ENCODE measurements at regions not wholly inside any gene's neighbourhood (a gene's known extent, or its start where the extent isn't known, plus 50 kb on each side); places are given as distances from the start of the nearest gene placed in this dataset.

DNA sequence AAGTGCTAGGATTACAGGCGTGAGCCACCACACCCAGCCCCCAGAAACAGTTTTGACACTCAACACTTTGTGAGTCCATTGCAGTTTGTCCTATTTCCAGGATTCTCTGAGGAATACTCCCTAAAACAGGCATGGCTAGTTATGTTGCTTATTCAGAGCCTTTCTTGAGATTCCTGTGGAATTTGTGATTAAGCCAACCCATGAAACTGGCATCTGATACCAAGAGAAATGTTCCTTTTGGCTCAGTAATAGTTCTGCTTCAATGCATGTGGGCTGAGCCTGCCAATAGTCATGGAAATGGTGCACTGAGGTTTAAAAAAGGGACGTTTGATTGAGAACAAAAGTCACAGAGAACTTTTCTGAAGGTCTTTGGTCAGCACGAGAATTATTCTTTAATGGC, 241.7 kb downstream of the PPP1R2C start:
- no peak for DNase-seq (ENCODE audit: missing footprints)
- intact Hi-C loops (cut with DNase I) = no loop called here
- ATAC-seq = no peak

DNA sequence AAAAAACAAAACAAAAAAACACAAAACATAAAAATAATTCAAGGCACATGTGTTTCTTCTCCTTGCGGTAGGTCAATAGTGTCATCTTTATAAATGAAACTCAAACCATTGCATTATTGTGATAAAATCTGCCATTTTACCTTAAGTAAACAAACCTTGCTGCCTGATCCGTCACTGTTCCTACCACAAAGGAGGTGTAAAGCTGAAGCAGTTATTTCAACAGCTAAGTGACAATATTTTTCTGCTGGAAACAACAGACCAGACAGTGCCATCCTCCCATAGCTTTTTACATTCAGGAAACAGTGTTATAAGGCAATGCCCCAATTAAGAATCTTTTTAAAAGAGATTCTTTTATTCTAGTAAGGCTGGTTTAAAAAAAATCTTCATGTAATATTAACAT, 242.7 kb downstream of the PPP1R2C start:
- intact Hi-C loops (cut with DNase I) = no loop called here

DNA sequence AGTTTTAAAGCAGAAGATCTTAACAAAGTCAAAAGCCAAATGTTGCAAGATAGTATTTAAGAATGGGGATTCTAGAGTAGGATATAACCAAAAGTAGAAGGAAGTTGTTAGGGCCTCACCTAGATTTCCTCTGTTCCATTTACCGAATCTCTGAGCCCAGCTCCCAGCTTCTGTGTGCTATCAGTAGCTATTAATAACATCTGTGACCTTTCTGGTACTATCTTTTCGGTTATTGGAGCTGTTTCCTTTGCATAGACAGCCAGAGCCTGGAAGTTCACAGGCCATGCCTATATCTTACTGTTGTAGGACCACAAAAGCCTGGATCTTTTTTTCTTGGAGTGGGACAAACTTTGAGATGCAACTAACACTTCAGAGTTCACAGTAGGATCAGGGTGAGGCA, 244.2 kb downstream of the PPP1R2C start:
- intact Hi-C loops (cut with DNase I) = no loop called here
- DNase-seq (ENCODE audit: missing footprints) (no peak), ATAC-seq (no peak)

More for the DNA sequence above, 242.7 kb downstream of the PPP1R2C start:
- ATAC-seq = no peak
- DNase-seq (ENCODE audit: missing footprints) = no peak

DNA sequence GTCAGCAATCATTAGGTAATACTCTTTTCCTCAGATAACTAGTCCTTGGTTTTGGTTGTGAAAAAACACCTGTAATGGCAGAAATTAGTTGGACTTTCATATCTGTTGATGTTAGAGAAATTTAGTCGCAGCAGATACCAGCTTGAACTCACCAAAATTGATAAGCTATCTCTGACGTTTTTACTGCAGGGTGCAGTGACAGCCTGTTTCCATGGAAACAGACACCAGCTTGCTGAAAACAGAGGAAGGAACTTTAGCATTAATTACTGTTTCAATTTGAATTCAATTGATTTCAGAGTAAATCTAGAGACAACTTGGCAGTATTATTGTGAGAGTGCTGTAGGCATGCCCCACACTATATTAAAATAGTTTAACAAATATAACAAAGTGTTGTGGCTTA, 246.5 kb downstream of the PPP1R2C start:
- ATAC-seq = no peak
- intact Hi-C loops (cut with DNase I) = no loop called here

DNA sequence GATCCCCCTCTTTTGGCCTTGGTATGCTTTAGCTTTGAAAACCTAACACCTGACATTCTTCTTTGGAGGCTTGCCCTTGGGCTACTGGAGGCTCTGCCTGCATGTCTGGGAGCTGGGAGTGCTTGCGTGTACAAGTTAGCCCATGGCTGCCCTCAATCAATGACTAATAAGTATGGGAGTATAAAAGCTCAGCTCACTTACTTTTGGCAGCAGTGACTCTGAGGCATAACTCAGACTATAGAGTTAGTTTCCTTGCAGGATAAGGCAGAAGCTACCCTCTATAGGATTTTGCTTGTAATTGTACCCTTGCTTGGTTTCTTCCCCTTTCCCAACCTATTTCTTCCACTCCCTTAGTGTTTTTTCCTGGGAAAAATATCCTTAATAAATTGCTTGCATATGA, 247.9 kb downstream of the PPP1R2C start:
- ATAC-seq (no peak), DNase-seq (ENCODE audit: missing footprints) (no peak)
- intact Hi-C loops (cut with DNase I) = no loop called here

More for the DNA sequence above, 246.5 kb downstream of the PPP1R2C start:
- no peak for DNase-seq (ENCODE audit: missing footprints)

DNA sequence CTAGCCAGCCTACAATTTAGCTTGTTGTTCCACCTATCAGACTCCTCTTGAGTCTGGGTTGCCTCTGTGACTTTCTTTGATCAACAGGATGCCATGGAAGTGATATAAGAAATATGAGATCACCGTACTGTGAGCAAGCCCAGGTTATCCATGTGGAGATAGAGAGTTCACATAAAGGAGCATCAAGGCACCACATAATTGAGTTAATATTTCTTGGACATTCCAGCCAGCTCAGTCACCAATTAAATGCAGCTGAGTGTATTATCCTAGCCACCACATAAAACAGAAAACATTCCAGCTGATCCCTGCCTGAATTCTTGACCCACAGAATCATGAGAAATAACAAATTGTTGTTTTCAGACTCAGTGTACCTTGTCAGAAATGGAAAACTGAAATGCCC, 253.6 kb downstream of the PPP1R2C start:
- DNase-seq (ENCODE audit: missing footprints) (no peak), ATAC-seq (no peak)
- intact Hi-C loops (cut with DNase I) = no loop called here

DNA sequence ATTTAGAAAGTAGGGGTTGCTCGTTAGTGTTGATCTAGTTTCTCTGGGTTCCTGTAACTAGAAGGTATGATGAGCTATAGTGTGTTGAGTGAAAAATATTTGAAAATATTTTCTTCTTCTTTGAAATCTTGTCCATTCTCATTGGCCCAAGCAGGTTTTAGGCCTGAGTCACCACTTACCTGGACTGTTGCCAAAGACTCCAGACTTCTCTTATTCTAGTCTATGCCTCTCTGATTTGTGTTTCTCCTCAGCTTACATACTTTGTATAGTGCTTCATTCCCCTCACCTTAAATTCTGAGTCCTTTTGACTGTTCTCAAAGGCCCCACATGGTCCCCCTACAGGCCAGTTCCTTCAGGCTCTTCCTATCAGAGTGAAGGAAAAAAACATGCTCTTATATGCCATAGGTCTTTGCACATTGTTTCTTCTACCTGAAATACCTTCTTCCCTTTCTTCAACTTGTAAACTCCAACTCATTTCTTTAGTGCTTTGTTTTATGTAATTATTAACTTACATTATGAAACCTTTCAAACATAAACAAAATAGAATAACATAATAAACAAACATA, 258.2 kb downstream of the PPP1R2C start:
- ATAC-seq (no peak), DNase-seq (ENCODE audit: missing footprints) (no peak)
- intact Hi-C loops (cut with DNase I) = no loop called here

DNA sequence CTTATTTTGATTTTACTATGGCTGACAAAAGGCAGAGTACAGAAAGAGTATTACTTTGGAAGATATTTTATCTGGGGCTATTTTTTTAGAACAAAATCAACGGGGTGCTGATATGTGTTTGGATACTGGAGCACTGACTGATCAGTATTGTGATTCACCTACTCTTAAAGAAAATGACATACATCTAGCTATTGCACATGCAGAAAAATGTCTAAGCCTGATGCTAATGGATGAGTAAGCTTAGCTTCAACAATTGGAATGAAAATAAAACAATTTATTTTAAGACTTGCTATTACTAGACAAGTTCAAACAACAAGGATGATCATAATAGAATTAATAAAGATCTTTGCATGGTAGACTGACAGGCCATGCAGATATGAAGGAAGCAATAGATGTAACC, 262.0 kb downstream of the PPP1R2C start:
- ATAC-seq = no peak
- intact Hi-C loops (cut with DNase I) = no loop called here

DNA sequence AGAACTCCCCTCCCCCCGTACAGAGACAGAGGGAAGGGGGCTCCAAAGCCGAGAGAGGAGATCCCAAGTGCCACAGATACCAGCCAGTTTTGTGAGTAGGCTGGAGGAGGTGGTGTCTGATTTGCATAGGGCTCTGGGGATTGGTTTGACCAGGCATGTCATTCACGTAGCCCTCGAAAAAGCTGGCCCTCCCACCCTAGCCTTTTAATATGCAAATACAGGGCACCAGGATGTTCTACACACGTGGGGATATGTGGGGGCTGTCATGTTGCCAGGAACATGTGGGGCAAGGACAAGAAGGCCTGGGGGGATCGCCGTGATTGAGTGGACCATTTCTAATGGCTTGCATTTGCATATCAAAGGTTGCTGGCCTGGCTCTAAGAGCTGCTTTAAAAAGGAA, 272.9 kb downstream of the PPP1R2C start:
- no peak for DNase-seq (ENCODE audit: missing footprints)
- no peak for ATAC-seq
- intact Hi-C loops (cut with DNase I) = no loop called here

More for the DNA sequence above, 262.0 kb downstream of the PPP1R2C start:
- no peak for DNase-seq (ENCODE audit: missing footprints)

DNA sequence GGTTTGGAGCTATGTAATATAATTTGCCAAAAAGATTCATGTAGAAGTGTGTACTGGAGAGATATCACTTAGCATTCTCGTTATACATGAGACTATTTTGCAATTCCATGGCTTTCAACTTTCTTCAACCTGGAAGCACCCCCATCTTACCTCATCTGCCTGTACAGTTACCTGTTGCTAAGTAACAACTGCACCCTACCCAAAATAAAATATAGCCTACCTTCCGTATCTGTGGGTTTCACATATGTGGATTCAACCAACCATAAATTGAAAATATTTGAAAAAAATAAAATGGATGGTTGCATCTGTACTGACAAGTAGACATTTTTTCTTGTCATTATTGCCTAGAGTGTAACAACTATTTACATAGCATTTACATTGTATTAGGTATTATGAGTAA, 278.3 kb downstream of the PPP1R2C start:
- intact Hi-C loops (cut with DNase I) = no loop called here
- ATAC-seq (no peak), DNase-seq (ENCODE audit: missing footprints) (no peak)

DNA sequence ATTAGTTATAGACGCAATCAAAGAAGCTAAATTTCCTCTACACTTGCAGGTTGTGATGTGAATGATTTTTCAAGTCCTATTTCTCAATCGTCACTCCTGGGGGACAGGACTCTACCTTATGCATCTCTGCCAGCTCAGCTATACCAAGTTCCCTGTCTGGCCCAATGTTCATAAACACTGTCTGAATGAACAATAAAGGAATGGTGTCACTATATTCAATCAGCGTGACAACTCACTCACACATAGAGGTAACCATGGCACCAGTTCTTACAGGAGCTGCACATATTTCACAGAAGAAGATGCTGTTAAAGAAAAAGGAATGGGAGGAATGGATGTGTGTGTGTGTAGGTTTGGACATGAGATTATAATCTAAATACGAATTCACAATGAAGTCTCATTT, 280.6 kb downstream of the PPP1R2C start:
- no peak for DNase-seq (ENCODE audit: missing footprints)
- no peak for ATAC-seq
- intact Hi-C loops (cut with DNase I) = no loop called here

DNA sequence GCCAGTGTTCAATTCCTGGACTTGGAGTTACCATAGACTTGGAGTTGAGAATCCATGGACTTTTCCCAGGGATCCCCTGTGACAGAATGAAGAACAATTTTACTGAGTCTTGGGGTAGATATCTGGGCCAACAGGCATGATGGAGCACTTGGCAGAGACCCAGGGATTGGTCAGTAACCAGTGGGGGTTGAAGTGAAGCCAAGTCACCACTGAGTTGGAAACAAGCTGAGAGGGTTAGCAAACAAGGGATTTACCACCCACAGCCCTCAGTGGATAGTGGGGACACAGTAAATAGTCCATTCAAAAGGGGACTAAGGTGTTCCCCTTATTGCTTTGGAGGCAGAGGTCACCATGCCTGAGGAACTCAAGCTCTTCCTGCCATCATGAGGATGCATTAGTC, 281.7 kb downstream of the PPP1R2C start:
- intact Hi-C loops (cut with DNase I) = no loop called here
- no peak for DNase-seq (ENCODE audit: missing footprints)
- no peak for ATAC-seq

DNA sequence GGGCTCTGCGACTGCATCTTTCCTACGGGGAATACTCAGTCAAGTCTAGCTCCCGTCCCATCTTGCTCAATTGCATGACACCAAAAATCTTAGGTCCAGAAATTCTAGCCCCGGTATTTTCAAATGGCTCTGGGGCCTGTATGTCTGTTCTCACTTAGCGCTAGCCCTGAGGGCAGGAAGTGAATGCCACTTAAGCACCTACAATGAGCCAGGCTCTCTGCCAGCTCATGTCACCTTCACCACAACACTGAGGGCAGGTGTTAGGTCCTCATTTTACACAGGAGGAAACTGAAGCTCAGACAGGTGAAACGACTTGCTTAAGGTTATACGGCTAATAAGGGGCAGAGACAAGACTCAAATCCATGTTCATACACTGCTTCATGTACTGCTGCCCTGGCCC, 282.8 kb downstream of the PPP1R2C start:
- intact Hi-C loops (cut with DNase I) = no loop called here
- ATAC-seq = no peak

DNA sequence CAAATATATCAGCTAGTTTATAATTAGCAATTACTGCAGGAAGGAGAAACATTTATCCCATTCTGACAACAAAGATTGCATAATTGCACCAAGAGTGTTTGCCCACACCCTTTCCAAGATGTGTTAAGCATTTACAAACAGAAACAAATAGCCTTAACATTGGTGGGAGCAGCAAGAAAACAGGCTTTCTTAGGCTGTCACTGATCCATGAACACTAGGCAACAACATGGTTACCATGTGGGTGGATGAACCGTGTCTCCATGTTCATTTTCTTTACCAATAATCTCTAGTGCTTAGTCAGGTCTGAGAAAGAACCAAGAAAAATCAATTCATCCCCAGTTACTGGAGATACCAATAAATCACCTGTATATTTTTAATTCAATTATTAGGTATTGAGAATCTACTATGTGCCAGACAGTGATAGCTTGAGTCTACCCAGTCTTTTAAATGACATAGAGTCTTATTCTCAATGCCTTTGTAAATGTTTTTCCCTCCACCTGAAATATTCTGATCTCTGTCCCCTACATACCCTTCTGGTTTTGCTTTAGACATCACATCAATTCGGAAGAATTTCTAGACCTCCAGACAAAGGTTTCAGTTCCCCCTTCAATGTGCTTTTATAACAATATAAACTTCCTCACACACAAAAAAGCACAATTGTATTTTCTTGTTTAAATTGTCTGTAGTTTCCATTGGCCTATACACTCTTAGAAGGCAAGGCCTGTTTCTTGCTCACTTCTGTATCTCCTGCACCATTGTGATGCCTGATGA, 286.6 kb downstream of the PPP1R2C start:
- ATAC-seq = no peak
- intact Hi-C loops (cut with DNase I) = no loop called here
- DNase-seq (ENCODE audit: missing footprints) = no peak

More for the DNA sequence above, 282.8 kb downstream of the PPP1R2C start:
- DNase-seq (ENCODE audit: missing footprints) = no peak

DNA sequence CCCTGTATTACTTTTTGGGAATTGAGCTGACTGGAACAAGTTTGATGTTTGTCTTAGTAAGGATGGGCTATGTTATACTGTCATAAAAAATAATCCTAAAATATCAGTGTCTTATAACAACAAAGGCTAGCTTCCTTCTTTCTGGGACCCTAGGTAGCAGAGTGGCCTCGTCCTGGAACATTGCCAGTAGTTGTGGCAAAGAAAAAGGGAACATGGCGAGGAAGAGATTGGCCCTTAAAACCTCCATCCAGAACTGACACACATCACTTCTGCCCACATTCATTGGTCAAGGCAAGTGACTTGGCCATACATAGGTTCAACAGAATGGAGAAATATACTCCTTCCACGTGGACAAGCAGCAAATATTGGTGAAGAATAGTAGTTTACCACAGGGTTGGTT, 287.9 kb downstream of the PPP1R2C start:
- intact Hi-C loops (cut with DNase I) = no loop called here
- DNase-seq (ENCODE audit: missing footprints) (no peak), ATAC-seq (no peak)

DNA sequence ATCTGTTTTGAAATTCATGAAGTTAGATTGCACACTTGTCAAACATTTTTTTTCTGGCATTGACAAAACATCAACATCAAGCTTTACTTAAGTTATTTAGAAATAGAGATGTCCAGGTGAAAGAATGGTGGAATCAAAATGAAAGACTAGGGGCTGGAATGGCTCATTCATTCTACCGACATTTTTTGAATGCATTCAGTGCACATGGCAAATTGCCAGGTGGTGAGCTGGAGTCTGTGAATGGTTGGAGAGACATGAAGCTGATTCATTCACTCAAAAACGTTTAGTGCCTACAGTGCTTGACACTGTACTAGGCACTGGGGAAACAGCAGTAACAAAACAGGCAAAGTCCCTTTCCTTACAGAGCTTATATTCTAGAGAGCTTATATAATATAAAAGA, 292.4 kb downstream of the PPP1R2C start:
- ATAC-seq (no peak), DNase-seq (ENCODE audit: missing footprints) (no peak)
- intact Hi-C loops (cut with DNase I) = no loop called here

DNA sequence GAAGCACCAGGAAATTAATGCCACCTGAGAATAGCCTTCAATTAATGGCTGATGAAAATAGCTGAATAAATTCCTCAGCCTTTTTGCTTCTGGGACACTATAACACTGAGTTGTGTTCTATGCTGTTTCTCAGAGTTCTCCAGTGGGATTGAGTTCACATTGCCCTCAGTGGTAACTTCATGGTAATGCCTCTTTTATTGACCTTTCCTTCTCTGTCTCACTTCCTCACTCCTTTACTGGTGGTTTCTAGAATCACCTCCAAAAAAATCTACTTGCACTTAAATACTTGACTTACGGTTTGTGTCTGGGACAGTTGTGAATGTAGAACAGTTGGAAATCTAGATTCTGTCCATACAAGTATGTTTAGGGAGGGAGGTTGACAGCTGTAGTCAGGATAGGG, 293.7 kb downstream of the PPP1R2C start:
- DNase-seq (ENCODE audit: missing footprints) = no peak
- intact Hi-C loops (cut with DNase I) = no loop called here
- no peak for ATAC-seq

DNA sequence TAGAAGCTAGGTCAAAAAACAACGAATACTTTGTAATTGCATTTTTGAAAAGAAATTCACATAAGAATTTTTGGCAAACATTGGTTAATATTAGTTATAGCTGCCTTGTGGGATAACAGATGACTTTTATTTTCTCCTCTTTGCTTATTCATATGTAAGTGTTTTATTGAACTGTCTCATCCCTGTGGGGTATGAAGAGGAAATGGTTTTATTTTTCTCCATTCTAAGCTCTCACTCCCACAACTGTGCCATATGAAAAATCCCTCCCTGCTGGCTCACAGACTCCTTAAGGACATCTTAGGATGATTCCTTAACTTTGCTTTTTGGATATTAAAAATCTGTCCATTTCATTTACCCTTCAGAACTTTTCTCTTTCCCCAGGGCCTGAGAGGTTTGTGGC, 300.6 kb downstream of the PPP1R2C start:
- intact Hi-C loops (cut with DNase I) = no loop called here
- no peak for ATAC-seq
- no peak for DNase-seq (ENCODE audit: missing footprints)

DNA sequence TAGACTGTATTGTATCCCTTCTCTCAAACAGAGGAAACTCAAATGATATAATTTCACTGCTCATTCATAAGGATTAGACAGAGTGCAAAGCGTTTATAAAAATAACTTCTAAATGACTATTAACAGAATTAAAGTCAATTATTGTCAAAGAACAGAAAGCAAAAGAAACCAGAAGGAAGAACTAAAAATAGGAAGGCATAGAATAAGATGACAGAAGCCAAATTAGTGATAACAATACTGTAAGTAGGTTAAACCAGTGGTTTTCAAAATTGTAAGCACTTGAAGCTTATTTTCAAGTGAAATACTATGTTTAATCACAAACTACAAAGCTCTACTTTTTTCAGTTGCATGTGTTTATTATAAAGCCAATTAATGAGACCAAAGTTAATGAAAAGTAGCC, 305.2 kb downstream of the PPP1R2C start:
- DNase-seq (ENCODE audit: missing footprints) (no peak), ATAC-seq (no peak)
- intact Hi-C loops (cut with DNase I) = no loop called here

DNA sequence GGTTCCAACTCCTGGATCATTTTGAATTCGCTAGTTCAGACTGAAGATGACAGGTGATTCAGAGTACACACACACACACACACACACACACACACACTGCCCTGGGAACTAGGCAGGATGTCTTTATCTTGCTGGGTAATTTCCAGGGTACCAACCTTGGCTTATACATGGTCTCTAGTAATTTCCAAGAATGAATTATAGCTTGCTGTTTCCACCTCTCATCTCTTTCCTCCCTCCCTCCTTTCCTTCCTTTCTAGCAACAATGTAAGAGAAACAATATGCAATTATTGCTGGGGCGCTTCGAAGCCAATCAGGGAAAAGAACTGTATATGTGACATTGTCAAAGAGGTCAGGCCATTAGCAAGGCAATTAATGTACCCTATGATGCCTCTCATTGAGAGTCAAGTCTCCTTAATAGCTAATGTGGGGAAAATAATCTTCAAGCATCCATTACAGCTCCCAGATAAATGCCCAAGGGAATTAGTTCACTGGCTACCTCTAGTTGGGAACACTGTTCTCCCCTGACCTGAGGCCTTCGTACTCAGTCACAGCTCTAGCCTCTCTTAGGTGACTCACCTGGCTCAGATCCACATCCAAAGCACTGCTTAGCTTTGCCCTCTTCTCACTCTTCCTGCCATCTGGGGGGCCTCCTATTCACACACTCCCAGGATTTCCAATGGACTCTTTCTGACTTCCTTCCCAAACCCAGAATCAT, 311.5 kb downstream of the PPP1R2C start:
- no peak for ATAC-seq
- intact Hi-C loops (cut with DNase I) = no loop called here

More for the DNA sequence above, 311.5 kb downstream of the PPP1R2C start:
- no peak for DNase-seq (ENCODE audit: missing footprints)

Measured in Right ventricle myocardium inferior (tissue), 1 donor.